AML-193 (cell line): ENCODE measurements at regions not wholly inside any gene's neighbourhood (a gene's known extent, or its start where the extent isn't known, plus 50 kb on each side); places are given as distances from the start of the nearest gene placed in this dataset.
"Not testable (repeated sequence)": the region's sequence is repeated elsewhere in the genome, so short reads cannot be mapped to it uniquely, and the experiment has no call there.

Source experiments
- DNase-seq, 2 experiments: peaks; one replicate each; lab custom pipeline; 2025; lab: John Stamatoyannopoulos, UW

DNA sequence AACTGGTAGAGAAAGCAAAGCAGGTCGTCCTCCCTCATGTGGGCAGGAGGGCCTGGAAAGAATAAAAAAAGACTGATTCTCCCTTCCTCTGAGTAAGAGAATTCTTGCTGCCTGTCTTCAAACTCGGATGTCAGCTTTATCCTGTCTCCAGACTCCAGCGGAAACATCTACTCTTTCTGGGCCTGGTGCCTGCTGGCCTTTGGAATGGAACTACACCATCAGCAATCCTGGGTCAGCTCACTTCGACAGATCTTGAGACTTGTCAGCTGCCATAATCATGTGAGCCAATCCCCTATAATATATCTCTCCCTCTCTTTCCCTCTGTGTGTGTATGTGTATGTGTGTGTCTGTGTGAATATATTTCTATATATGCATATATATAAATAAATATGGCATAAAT lies 411.0 kb upstream of the DPP6 start:
- DNase-seq, result no peak

DNA sequence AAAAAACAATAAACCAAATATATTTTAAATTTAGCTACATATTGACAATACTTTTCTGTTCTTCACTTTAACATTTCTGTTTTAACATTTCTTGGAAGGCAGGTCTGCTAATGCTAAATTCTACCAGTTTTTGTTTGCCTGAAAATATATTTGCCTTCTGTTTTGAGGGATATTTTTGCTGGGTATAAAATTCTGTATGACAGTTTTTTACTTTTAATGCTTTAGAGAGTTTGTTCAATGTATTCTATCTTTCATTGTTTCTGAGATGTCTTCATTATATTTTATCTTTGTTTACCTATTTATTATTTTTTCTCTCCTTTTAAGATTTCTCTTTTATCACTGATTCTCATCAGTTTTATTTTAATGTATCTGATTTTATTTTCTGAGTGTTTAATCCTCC lies 409.2 kb upstream of the DPP6 start:
- no peak for DNase-seq

DNA sequence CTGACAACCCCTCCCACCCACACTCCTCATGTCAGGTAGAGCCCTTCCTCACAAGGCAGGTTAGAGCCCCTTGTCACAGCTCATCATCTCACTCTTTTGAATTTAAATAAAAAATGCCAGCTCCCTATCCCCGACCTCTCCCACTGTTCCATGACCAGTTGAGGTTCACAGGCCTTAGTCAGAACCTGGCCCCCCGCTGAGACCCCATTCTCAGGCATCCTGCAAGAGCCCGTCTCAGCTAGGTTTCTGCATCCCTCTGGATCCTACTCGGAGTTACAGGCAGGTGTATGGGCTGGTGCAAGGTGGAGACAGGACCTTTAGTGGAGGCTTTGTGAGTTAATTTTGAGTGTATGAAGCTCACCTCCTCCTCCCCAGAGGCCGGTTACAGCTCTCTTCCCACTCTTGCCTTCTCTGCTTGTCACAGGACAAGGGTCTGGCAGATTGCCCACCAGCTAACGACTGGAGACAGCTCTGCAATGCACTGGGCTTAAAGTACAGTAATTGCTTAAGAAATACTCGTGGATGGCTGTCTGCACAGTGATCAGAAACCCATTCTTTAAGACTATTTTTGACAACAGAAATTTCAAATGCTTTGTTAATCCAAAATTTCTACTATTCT lies 394.9 kb upstream of the DPP6 start:
- no peak for DNase-seq

DNA sequence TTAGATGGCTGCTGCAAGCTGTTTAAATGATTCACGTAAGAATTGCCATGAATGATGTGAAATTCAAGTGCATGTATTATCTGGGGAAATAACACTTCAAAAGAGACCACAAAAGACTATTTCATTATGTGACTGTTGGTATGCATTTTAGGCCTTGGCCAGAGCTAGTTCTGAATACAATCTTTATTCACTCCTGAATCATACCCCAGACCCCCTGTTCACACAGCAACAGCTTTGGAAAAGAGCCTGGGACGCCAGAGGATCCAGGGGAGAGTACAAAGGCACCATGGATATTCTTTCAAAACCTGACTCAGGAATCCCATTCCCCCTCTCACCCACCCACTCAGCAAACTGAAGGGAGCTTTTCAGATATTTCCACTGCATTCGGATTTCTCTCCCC lies 377.1 kb upstream of the DPP6 start:
- DNase-seq, result no peak

DNA sequence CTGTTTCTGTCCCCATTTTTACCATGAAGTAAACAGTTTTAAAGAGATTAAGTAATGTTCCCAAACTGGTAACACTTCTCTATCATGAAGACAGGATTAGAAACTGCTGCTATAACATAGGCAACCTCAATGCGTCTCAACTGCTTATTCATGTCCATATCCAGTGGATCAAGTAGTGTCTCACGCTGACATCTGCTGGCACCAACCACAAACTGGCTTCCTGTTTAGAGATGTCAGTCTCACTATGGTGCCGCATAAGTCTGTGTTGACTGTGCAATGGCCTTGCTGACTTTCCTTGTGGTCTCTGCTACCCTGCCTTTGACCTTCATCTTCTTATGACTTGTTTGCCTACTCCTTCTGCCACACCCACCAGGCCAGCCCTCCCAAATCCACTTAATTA lies 369.6 kb upstream of the DPP6 start:
- DNase-seq, result no peak

DNA sequence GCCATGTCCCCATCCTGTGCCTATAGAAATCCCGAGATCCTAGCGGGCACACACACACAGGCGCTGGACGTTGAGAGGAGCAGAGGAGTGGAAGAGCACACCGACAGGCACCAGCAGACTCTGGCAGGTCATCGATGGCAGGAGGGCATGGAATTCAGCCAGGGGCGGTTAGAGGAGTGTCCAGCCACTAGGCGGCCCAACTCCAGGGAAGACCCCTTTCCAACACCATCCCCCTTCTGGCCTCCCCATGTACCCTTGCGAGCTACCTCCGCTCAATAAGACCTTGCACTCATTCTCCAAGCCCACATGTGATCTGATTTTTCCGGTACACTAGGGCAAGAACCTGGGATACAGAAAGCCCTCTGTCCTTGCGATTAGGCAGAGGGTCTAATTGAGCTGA lies 356.0 kb upstream of the DPP6 start:
- no peak for DNase-seq

DNA sequence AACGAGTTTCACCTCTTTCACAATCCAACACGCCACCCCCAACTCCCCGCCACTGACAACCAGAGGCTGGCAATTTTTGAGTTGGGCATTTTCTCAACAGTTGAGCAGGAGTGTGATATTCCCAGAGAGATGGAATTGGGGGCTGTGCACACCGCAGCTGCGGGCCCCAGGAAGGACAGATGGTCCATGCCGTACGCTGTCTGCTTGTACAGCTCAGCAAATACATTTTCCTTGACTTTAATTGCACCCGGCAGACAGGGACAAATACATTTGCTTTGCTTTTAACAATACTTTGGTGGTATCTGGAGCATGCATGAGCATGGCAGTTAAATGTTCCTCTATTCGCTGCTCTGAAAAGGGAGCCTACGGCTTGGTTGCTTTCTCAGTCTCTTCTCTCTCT lies 354.2 kb upstream of the DPP6 start:
- no peak for DNase-seq

DNA sequence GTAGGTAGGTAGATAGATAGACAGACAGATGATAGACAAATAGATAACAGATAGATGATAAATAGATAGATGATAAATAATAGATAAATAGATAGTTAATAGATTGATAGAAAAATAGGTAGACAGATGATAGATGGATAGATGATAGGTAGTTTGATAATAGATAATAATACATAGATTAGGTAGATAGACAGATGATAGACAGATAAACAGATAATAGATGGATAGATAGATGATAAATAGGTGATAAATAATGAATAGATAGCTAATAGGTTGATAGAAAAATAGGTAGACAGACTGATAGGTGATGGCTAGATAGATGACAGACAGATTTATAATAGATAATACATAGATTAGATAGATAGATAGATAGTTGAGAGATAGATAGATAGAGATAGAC lies 350.5 kb upstream of the DPP6 start:
- no peak for DNase-seq

DNA sequence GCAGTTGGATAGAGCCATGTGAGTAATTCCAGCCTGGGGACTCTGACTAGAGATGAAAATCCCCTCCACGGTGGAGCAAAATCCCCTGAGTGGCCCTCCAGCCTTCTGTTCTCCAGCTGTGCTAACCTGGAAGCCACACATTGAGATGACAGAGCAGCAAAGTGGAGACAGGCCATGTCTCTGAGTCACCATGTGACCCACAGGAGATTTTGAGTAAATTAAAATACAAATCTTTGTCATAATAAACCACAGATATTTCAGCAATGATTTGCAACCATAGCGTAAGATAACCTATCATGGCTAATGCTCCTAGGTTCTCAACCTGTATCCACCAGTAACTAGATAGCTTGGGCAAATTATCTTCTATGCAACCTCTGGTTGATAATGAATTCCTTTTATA lies 328.3 kb upstream of the DPP6 start:
- DNase-seq, result not testable (repeated sequence)

DNA sequence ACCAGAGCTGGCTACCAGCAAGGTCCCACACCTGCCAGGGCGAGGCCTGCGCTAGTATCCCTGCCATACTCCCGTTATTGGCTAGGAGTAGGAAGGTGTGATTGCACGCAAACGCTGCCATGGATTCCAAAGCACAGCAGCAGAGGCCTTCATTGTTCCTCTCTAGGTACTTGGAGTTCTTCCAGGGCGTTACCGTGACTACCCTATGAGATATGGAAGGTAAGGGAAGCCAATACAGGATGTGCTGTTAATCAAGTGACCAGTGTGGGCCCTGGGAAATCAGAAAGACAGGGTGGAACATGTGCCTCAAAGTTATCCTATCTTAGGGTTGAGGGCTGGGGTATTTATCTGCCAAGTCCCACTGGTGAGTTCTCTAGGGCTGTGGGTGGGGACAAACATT lies 320.7 kb upstream of the DPP6 start:
- DNase-seq, result not testable (repeated sequence)

DNA sequence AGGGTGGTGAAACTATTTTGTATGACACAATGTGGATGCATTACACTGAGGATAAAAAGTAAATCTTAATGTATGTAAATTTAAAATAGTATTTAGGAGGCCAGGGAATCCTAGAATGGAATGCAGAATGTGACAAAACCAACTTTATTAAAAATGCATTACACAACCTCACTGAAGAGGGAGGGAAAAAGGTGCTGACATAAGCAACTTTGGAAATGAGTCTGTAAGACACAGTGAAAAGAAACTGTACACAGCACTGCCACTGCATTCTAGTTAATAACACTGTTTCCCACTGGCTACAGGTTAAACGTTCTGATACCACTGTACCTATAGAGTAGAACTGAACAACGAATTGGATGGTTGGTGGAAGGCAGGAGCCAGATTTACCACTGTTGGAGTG lies 308.8 kb upstream of the DPP6 start:
- not testable (repeated sequence) for DNase-seq

DNA sequence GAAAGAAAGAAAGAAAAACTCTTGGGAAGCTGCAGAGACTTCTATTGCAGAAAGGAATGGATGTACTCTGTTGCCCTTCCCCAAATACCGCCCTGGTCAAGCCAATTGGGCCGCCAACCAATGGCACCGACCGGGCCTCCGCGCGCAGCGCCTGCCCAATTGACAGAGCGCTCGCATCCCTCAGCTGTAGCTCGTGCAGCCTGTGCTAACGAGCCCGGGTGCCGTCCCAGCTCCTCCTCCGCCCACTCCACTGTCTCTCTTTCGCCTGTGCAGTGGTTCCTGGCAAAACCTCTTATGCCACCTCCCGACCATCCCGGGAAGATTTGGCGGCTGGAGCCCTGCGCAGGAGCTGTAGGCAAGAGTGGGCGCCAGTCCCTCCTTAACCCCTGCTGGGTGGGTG lies 304.2 kb upstream of the DPP6 start:
- not testable (repeated sequence) for DNase-seq

DNA sequence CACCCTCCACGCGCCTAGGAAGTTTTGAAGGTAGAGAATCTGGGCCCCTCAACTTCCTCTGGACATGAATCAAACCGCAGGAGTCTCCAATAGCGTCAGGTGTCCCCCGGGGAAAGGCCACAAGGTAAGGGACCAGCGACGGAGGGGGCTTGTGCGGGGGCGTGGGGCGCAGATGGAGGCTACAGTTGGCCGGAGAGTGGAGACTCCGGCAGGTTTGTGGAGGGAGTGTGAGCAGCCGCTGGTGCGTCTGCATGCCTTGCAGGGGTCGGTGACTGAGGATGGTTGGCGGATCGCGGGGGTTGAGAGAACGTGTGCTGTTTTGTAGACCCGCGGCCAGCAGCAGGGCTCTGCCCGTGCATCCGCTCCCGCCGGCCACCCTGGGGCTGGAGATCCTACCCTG lies 303.3 kb upstream of the DPP6 start:
- not testable (repeated sequence) for DNase-seq

DNA sequence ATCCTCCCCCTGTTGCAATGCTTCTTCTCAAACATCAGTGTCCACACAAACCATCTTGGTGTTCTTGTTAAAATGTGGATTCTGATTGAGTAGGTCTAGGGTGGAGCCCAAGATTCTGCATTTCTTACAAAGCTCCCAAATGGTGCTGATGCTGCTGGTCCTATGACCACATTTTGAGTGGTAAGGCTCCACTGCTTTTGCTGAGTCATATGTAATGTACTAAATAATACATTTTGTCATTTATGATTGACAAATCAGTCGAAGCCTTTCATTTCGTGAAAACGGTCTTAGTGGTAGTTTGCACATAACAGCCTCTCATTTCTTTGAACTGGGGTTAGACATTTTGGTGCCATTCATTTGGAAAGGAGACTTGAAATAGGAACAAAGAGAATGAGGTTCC lies 286.3 kb upstream of the DPP6 start:
- not testable (repeated sequence) for DNase-seq

DNA sequence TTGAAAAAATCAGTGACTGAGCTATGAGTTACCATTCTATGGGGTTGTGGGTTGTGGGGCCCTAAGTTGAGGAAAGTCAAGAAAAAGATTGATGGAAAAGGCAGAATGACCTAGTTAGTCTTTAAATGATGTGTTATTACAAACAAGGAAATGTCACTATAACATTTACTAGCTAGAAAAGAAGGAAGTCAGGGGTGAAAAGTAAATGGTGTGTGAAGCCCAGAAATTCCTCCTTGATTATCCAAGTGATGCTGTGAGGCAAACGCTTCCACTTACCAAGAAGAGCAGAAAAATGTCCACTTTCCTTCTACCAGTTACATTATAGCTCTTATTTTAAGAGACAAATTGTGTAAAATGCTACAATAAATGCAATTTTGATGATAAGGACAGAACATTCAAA lies 285.3 kb upstream of the DPP6 start:
- DNase-seq, result not testable (repeated sequence)

DNA sequence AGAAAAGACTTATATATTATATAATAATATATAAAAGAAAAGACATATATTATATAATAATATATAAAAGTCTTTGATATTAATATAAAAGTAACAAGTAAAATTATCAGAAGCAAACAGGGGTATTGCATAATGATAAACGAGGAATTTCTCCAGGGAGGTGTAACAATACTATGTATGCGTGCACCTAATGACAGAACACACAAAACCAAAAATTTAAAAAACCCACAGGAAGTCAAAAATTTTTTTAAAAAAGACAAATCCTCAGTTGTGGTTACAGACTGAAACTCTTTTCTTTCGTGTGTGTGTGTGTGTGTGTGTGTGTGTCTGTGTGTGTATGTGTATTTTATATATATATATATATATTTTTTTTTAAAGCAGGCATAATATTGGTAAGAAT lies 279.2 kb upstream of the DPP6 start:
- no peak for DNase-seq

DNA sequence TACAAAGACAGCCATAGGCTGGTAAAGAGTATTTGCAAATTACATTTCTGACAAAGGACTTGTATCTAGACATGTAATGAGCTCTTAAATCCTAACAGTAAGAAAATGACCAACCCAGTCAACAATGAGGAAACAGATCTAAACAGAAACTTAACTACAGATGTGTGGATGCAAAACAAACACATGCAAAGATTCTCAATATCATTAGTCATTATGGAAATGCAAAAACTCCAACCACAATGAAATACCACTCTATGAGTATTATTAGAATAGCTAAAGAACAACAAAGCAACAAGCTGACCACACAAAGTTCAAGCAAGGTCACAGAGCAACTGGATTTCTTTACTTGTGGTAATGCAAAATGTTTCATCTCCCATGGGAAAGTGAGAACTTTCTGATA lies 275.3 kb upstream of the DPP6 start:
- DNase-seq, result not testable (repeated sequence)

DNA sequence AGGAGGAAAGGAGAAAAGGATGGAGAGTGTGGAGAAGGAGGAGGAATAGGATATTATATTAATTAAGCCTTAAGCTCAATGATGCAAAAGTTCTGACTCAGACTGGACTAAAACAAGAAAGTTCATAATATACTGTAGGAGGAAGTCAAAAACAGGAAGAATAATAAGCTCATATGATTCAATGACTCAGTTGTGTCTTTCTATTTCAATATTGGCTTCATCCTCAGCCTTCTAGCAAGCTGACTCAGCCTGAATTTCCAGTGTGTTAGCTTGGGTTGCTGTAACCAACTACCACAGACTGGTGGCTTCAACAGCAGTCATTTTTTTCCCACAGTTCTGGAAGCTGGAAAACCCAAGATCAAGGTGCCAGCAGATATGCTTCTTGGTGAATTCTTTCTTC lies 254.8 kb upstream of the DPP6 start:
- DNase-seq, result not testable (repeated sequence)

DNA sequence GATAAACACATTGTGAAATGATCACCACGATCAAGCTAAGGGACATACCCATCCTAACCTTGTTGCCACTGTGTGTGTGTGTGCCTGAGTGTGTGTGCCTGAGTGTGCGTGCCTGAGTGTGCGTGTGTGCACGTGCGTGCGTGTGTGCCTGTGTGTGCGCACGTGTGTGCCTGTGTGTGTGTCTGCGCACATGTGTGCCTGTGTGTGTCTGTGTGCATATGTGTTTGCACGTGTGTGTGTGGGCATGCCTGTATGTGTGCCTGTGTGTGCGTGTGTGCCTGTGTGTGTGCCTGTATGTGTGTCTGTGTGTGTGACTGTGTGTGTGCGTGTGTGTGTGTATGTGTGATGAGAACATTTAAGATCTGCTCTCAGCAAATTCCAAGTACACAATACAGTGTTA lies 244.1 kb upstream of the DPP6 start:
- DNase-seq, result no peak

DNA sequence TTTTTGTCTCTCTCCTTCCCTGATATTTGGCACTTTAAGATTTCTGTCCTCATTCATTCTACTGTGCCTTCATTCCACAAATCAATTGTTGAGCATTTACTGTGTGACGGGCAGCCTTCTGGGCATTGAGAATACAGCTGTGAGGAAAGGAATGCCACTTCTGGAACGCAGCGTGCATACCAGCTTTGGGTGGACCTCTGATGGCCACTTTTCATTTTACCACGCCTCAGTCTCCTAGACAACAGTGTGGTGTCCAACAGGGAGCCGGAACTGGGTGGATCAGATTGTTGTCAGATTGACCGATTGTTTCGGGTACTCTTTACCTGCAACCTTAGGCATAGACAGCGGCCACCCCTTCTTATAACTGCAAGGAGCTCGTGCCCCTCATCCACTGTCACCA lies 222.7 kb upstream of the DPP6 start:
- DNase-seq, result no peak

DNA sequence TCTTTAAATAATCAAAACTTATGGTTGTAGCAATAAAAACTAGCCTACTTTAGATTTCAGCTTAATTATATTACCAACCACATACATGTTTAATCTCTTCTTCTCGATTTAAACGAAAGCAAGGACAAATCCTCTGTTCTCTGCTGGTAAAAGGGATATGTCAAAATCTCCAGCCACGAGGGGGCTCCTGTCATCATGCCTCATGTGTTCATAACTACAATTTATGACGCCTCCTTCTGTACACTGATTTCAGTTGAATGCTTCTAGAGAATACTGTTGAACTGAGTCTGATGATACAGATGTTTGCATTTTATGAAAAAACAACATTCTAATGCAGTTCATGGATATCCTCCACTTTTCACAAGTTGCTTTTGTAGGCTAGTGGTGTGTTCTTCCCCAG lies 220.0 kb upstream of the DPP6 start:
- DNase-seq, result no peak

DNA sequence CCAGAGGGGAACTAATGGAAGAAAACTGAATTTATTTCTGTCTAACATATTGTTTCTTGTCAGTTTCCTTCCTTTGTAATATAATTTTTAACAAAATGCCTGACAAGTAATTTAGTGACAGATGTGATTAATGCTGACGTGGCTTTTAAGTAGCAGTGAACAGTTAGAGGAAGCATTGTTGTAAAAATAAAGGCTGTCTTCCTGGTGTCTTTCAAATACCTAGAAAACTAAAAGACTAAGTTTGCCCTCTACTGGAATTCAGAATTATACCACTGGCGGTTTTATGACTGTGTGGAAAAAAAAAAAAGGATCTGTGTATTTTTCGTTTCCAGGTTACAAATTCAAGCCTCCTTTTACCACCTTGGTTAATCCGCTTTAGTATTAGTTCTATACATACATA lies 217.1 kb upstream of the DPP6 start:
- DNase-seq, result no peak

DNA sequence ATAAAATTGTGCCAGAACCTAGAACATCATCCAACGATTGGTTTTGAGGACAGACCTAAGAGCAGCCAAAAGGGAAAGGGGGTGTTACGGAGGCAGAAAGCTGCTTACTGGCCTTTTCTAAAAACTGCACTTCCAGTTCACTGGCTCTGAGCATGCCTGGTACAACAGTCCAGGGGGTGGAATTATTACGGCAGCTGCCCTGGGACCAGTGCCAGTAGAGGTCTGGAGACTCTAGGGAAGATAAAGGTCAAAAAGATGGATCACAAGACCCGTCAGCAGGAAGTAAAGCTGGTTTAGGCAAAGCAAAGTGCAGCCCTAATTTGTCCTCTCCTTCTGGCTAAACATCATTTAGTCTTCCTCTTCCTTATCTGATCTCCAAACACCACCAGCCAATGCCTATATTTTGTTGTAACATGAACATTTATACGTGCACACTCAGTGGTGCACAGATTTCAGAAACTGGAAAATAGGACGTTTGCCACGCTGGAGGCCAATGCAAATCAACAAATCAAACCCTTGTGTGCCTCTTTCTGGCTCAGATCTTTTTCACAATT lies 216.4 kb upstream of the DPP6 start:
- DNase-seq, result no peak

DNA sequence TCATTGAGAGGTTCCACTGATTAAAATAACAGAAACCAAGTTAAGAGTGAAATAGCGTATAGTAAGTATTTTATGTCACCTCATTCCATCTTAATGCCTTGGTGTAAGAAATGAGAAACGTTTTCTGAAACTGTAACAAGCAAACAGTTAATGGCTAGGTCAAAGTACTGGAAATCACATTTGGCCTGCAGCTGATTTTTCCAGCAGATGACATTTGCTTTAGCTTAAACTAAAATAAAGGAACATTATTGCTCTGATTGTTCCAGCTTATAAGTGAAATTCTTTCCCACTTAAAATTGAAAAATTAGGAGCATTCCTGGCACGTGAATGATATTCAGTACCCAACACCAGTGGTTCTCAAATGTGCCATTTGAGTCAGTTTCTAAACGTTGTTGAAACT lies 213.6 kb upstream of the DPP6 start:
- no peak for DNase-seq

DNA sequence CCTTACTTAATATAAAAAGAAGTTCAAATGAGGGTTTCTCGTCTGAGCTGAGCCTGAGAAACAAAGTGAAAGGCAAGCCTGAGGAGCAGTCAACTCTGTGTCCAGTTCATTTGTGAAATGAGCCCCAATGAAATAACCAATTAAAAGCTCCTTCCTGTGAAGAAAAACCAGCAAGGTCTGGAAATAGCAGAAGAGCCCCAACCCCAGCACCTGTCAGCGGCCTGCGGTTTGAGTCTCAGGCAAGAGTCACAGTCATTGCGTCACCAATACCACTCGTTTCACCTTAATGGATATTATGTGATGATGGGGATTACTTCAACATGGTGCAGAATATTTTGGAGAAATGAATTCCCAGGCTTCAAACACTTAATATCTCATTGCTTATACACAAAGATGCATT lies 211.3 kb upstream of the DPP6 start:
- no peak for DNase-seq
